NCI-H187 (cell line): ENCODE measurements at regions not wholly inside any gene's neighbourhood (a gene's known extent, or its start where the extent isn't known, plus 50 kb on each side); places are given as distances from the start of the nearest gene placed in this dataset.

Source experiments
- DNase-seq, 2 experiments: peaks; one replicate each; lab custom pipeline; 2025; lab: John Stamatoyannopoulos, UW

GRCh38 chr6:15994814-15995459 is 133.9 kb upstream of the MYLIP start:
- DNase-seq = no peak

GRCh38 chr6:15993716-15994228 is 135.1 kb upstream of the MYLIP start:
- DNase-seq = no peak

- DNase-seq = no peak
Observed at GRCh38 chr6:15990179-15990578, 138.7 kb upstream of the MYLIP start.

GRCh38 chr6:15989397-15989796 is 139.5 kb upstream of the MYLIP start:
- DNase-seq = no peak

- DNase-seq = peak; percentile 2 to 8
Observed at GRCh38 chr6:15987569-15987968, 141.3 kb upstream of the MYLIP start.

- DNase-seq = no peak
Observed at GRCh38 chr6:15986027-15986629, 142.8 kb upstream of the MYLIP start.

- no peak for DNase-seq
Observed at GRCh38 chr6:15985379-15985959, 143.4 kb upstream of the MYLIP start.

- no peak for DNase-seq
Observed at GRCh38 chr6:15981956-15982355, 146.9 kb upstream of the MYLIP start.

- DNase-seq = no peak
Observed at GRCh38 chr6:15980801-15981200, 148.1 kb upstream of the MYLIP start.

GRCh38 chr6:15978426-15978825 is 150.5 kb upstream of the MYLIP start:
- DNase-seq = no peak

GRCh38 chr6:15977050-15977449 is 151.8 kb upstream of the MYLIP start:
- DNase-seq = no peak

- DNase-seq = no peak
Observed at GRCh38 chr6:15974817-15975216, 154.1 kb upstream of the MYLIP start.

GRCh38 chr6:15970517-15970916 is 158.4 kb upstream of the MYLIP start:
- no peak for DNase-seq

GRCh38 chr6:15969236-15969778 is 159.6 kb upstream of the MYLIP start:
- DNase-seq = no peak

GRCh38 chr6:15968519-15968918 is 160.4 kb upstream of the MYLIP start:
- no peak for DNase-seq

GRCh38 chr6:15966000-15966520 is 162.8 kb upstream of the MYLIP start:
- no peak for DNase-seq

GRCh38 chr6:15962449-15962764 is 166.5 kb upstream of the MYLIP start:
- no peak for DNase-seq

- no peak for DNase-seq
Observed at GRCh38 chr6:15961635-15962448, 167.0 kb upstream of the MYLIP start.

GRCh38 chr6:15960740-15961634 is 167.9 kb upstream of the MYLIP start:
- no peak for DNase-seq

- no peak for DNase-seq
Observed at GRCh38 chr6:15957655-15958169, 171.2 kb upstream of the MYLIP start.
